IMR-90 (cell line): ENCODE measurements at regions not wholly inside any gene's neighbourhood (a gene's known extent, or its start where the extent isn't known, plus 50 kb on each side); places are given as distances from the start of the nearest gene placed in this dataset.

Experiments
- ATAC-seq: fragments of 200-7000 bp; cut with Tn5 transposase; 2 replicates; pipeline ENCODE4 v1.9.1; 2020; ENCODE audit warnings: low read depth, mild to moderate bottlenecking, moderate library complexity
- BruUV-seq: library from RNA; stranded (reverse); fragments of 400-500 nt; replicated peaks from 2 replicates; lab custom pipeline; 2021; lab: Mats Ljungman, UMichigan
- CTCF ChIA-PET: fragments of 300-600 bp; formaldehyde crosslinking; extraction: SDS; loops from one replicate; lab custom pipeline; 2021; ENCODE audit warnings: antibody characterized with exemption; lab: Yijun Ruan, JAX
- POLR2A ChIA-PET: fragments of 300-600 bp; sonication (Branson Sonifier 250); formaldehyde crosslinking; loops from one replicate; lab custom pipeline; 2022; ENCODE audit warnings: antibody characterized with exemption; ENCODE audit not compliant: unreplicated experiment; lab: Charles Lee
- DNase-seq: peaks from one replicate; pipeline ENCODE4 v3.0.0; 2013
- H2AFZ ChIP-seq: replicated peaks from 2 replicates; pipeline ENCODE3; 2013; ENCODE audit warnings: low read length, mild to moderate bottlenecking; ENCODE audit not compliant: poor library complexity
- H2AK5ac ChIP-seq: 2 replicates; pipeline ENCODE4 v1.6.1; 2013; ENCODE audit warnings: low read depth, low read length, inconsistent platforms
- H2AK9ac ChIP-seq: replicated peaks from 2 replicates; pipeline ENCODE3; 2013; ENCODE audit warnings: mild to moderate bottlenecking, low read depth, low read length, moderate library complexity; ENCODE audit not compliant: poor library complexity
- H2BK120ac ChIP-seq: 2 replicates; pipeline ENCODE4 v1.6.1; 2013; ENCODE audit warnings: low read depth, low read length, inconsistent platforms
- H2BK15ac ChIP-seq: 3 replicates; pipeline ENCODE4 v1.6.1; 2013; ENCODE audit warnings: low read depth, low read length, inconsistent platforms
- H2BK20ac ChIP-seq: 2 replicates; pipeline ENCODE4 v1.6.1; 2013; ENCODE audit warnings: low read depth, mild to moderate bottlenecking, inconsistent platforms, low read length, moderate library complexity
- H2BK5ac ChIP-seq: 2 replicates; pipeline ENCODE4 v1.6.1; 2013; ENCODE audit warnings: mild to moderate bottlenecking, low read depth, low read length, inconsistent platforms; ENCODE audit not compliant: poor library complexity, severe bottlenecking
- H3K14ac ChIP-seq: replicated peaks from 2 replicates; pipeline ENCODE4 v1.6.1; 2013; ENCODE audit warnings: low read depth, low read length, inconsistent platforms
- H3K18ac ChIP-seq: 2 replicates; pipeline ENCODE4 v1.6.1; 2013; ENCODE audit warnings: low read depth, low read length, control low read depth
- H3K23ac ChIP-seq: 2 replicates; pipeline ENCODE4 v1.6.1; 2013; ENCODE audit warnings: low read depth, low read length, inconsistent platforms
- H3K27ac ChIP-seq: 2 replicates; pipeline ENCODE4 v1.5.1; 2013; ENCODE audit warnings: mild to moderate bottlenecking, control low read depth, low read length; ENCODE audit not compliant: insufficient read depth
- H3K27me3 ChIP-seq: 2 replicates; pipeline ENCODE4 v1.6.1; 2013; ENCODE audit warnings: low read length; ENCODE audit not compliant: control insufficient read depth, insufficient read depth
- H3K36me3 ChIP-seq: 2 replicates; pipeline ENCODE4 v1.6.1; 2013; ENCODE audit warnings: low read length, mixed read lengths; ENCODE audit not compliant: control insufficient read depth, insufficient read depth
- H3K4ac ChIP-seq: 2 replicates; pipeline ENCODE4 v1.6.1; 2013; ENCODE audit warnings: low read depth, low read length, inconsistent platforms
- H3K4me1 ChIP-seq: 2 replicates; pipeline ENCODE4 v1.6.1; 2013; ENCODE audit warnings: low read length, mixed read lengths; ENCODE audit not compliant: control insufficient read depth, insufficient read depth
- H3K4me2 ChIP-seq: 2 replicates; pipeline ENCODE4 v1.6.1; 2013; ENCODE audit warnings: low read depth, mild to moderate bottlenecking, control low read depth, low read length, moderate library complexity
- H3K4me3 ChIP-seq: 2 replicates; pipeline ENCODE4 v1.5.1; 2013; ENCODE audit warnings: low read depth, mild to moderate bottlenecking, control low read depth, low read length, moderate library complexity; ENCODE audit not compliant: insufficient read depth
- H3K56ac ChIP-seq: 2 replicates; pipeline ENCODE4 v1.6.1; 2013; ENCODE audit warnings: low read length, inconsistent platforms; ENCODE audit not compliant: insufficient read depth; ENCODE audit errors: extremely low read depth
- H3K79me1 ChIP-seq, 2 experiments: 2 replicates each; pipeline ENCODE4 v1.6.1; 2013; ENCODE audit warnings: low read length in 2 of 2, inconsistent platforms in 1 of 2, low read depth in 1 of 2
- H3K9ac ChIP-seq: 2 replicates; pipeline ENCODE4 v1.6.1; 2013; ENCODE audit warnings: low read depth, low read length, control low read depth
- H3K9me1 ChIP-seq: 2 replicates; pipeline ENCODE4 v1.6.1; 2013; ENCODE audit warnings: low read length, inconsistent platforms; ENCODE audit not compliant: insufficient read depth
- H3K9me3 ChIP-seq: 2 replicates; pipeline ENCODE4 v1.6.1; 2013; ENCODE audit warnings: low read length; ENCODE audit not compliant: control insufficient read depth, insufficient read depth
- H4K20me1 ChIP-seq: 2 replicates; pipeline ENCODE4 v1.6.1; 2013; ENCODE audit warnings: low read length, inconsistent platforms; ENCODE audit not compliant: insufficient read depth
- H4K5ac ChIP-seq: 2 replicates; pipeline ENCODE4 v1.6.1; 2013; ENCODE audit warnings: mild to moderate bottlenecking, low read depth, low read length, control low read depth
- H4K8ac ChIP-seq, 2 experiments: 2 replicates each; pipeline ENCODE4 v1.6.1; 2013; ENCODE audit warnings: low read depth in 2 of 2, low read length in 2 of 2, control low read depth in 1 of 2, inconsistent platforms in 1 of 2
- H4K91ac ChIP-seq: 2 replicates; pipeline ENCODE4 v1.6.1; 2013; ENCODE audit warnings: low read depth, low read length, inconsistent platforms; ENCODE audit not compliant: insufficient read depth
- BHLHE40 ChIP-seq: fragments of 150-350 bp; IDR thresholded peaks from 2 replicates; pipeline ENCODE4 v1.6.1; 2016; ENCODE audit warnings: mild to moderate bottlenecking, low read depth, low read length
- CEBPB ChIP-seq: IDR thresholded peaks from 2 replicates; pipeline ENCODE4 v1.6.1; 2012; ENCODE audit warnings: low read depth, low read length, improper control_type of control experiment
- CHD1 ChIP-seq: IDR thresholded peaks from 2 replicates; pipeline ENCODE4 v1.6.1; 2012; ENCODE audit warnings: low read depth, low read length, improper control_type of control experiment
- CTCF ChIP-seq: conservative IDR thresholded peaks from 2 replicates; pipeline ENCODE4 v1.5.1; 2012; ENCODE audit warnings: mild to moderate bottlenecking, low read depth, low read length, improper control_type of control experiment
- FOS ChIP-seq: fragments of 150-350 bp; IDR thresholded peaks from 2 replicates; pipeline ENCODE4 v1.6.1; 2016; ENCODE audit warnings: low read depth, low read length
- MAZ ChIP-seq: IDR thresholded peaks from 2 replicates; pipeline ENCODE4 v1.6.1; 2012; ENCODE audit warnings: low read depth, mild to moderate bottlenecking, low read length, improper control_type of control experiment, moderate library complexity, borderline replicate concordance
- NFE2L2 ChIP-seq: fragments of 150-350 bp; IDR thresholded peaks from 2 replicates; pipeline ENCODE4 v1.6.1; 2016; ENCODE audit warnings: low read depth, mild to moderate bottlenecking, low read length
- POLR2A ChIP-seq: IDR thresholded peaks from 2 replicates; pipeline ENCODE4 v1.6.1; 2012; ENCODE audit warnings: mild to moderate bottlenecking, low read depth, low read length
- RAD21 ChIP-seq: IDR thresholded peaks from 2 replicates; pipeline ENCODE4 v1.6.1; 2012; ENCODE audit warnings: low read length, improper control_type of control experiment
- RCOR1 ChIP-seq: IDR thresholded peaks from 2 replicates; pipeline ENCODE4 v1.6.1; 2012; ENCODE audit warnings: mild to moderate bottlenecking, low read length, improper control_type of control experiment; ENCODE audit not compliant: insufficient replicate concordance
- SMC3 ChIP-seq: fragments of 150-350 bp; IDR thresholded peaks from 2 replicates; pipeline ENCODE4 v1.6.1; 2016; ENCODE audit warnings: low read depth, mild to moderate bottlenecking, antibody characterized with exemption, low read length, moderate library complexity
- USF2 ChIP-seq: fragments of 150-350 bp; IDR thresholded peaks from 2 replicates; pipeline ENCODE4 v1.6.1; 2017; ENCODE audit warnings: mild to moderate bottlenecking, antibody characterized with exemption, low read length, low read depth
- WGBS, 2 experiments: methylation state at CpG; one replicate each; pipeline versions ENCODE4 v1.1.5 to v1.1.7; 2013; ENCODE audit warnings: missing lambda C conversion rate in 2 of 2; ENCODE audit not compliant: insufficient read length in 1 of 2; ENCODE audit errors: extremely low coverage in 2 of 2; 5-methylcytosine and 5-hydroxymethylcytosine counted together
- dilution Hi-C: fragments of 300-500 bp; cut with HindIII; formaldehyde crosslinking; loops from one replicate; pipeline ENCODE4 v1.14.3; 2018; ENCODE audit warnings: low sequenced_read_pairs; ENCODE audit not compliant: unreplicated experiment
- in situ Hi-C: fragments of 300-500 bp; cut with MboI; formaldehyde crosslinking; loops from 3 replicates; pipeline ENCODE4 v1.14.3; 2019; ENCODE audit warnings: low sequenced_read_pairs, inconsistent platforms, mixed read lengths
- intact Hi-C: fragments of 100-400 bp; cut with micrococcal nuclease; formaldehyde crosslinking; loops from 2 replicates; pipeline ENCODE4 v1.10.0; 2022

GRCh38 chr6:144782634-144783033 is 497.5 kb downstream of the UTRN start:
- no peak overlapping the region for H3K4ac ChIP-seq
- TF ChIP-seq SMC3 (no peak), RAD21 (no peak), RCOR1 (no peak), CTCF (no peak), FOS (no peak), POLR2A (no peak), CEBPB (no peak), NFE2L2 (no peak), USF2 (no peak), CHD1 (no peak), BHLHE40 (no peak), MAZ (no peak)
- CTCF ChIA-PET: no interaction called here

More at GRCh38 chr6:144782634-144783033, 497.5 kb downstream of the UTRN start:
- Histone ChIP-seq H2AK5ac (no peak overlapping the region), H4K5ac (no peak overlapping the region), H3K79me1 (no peaks in the 10 kb centered on the region; a peak in 1 of 4 replicates), H3K27ac (no peak overlapping the region), H2BK15ac (no peak overlapping the region), H3K9me3 (no peaks in the 10 kb centered on the region), H4K91ac (no peak overlapping the region), H2BK20ac (no peak overlapping the region), H4K20me1 (no peaks in the 10 kb centered on the region), H3K56ac (no peak overlapping the region), H3K23ac (no peak overlapping the region), H3K27me3 (no peaks in the 10 kb centered on the region), H3K9ac (no peak overlapping the region), H3K9me1 (peaks cover 7% of the 10 kb centered on the region), H3K14ac (no peak overlapping the region), H2BK120ac (no peak overlapping the region), H3K4me2 (no peak overlapping the region), H3K4me1 (peaks cover 2% of the 10 kb centered on the region; the same call in 1 of the 2 replicates), H2AFZ (no peak overlapping the region), H3K4me3 (no peak overlapping the region), H3K18ac (no peak overlapping the region), H3K36me3 (no peaks in the 10 kb centered on the region), H2AK9ac (no peak overlapping the region), H2BK5ac (no peak overlapping the region), H4K8ac (no peak overlapping the region)
- no TSS peak for BruUV-seq
- POLR2A ChIA-PET: no interaction called here
- intact Hi-C loops (no loop called here), dilution Hi-C loops (no loop called here), in situ Hi-C loops (no loop called here)
- WGBS, 2 experiments: no CpG with 5 or more reads among the region's 6 CpGs
- DNase-seq (no peak), ATAC-seq (no peak)
